SW 1271 (cell line): ENCODE measurements at regions not wholly inside any gene's neighbourhood (a gene's known extent, or its start where the extent isn't known, plus 50 kb on each side); places are given as distances from the start of the nearest gene placed in this dataset.

ENCODE experiments used
- DNase-seq, 2 experiments: peaks; one replicate each; lab custom pipeline; 2025; lab: John Stamatoyannopoulos, UW

GRCh38 chr11:130737866-130738431 lies 178.3 kb downstream of the SNX19 start:
- DNase-seq = no peak

- DNase-seq = no peak
Measured at GRCh38 chr11:130738611-130739010, 177.7 kb downstream of the SNX19 start.

GRCh38 chr11:130740819-130741218 lies 175.5 kb downstream of the SNX19 start:
- DNase-seq = no peak

GRCh38 chr11:130744794-130745193 lies 171.5 kb downstream of the SNX19 start:
- DNase-seq = no peak

- DNase-seq = no peak
Measured at GRCh38 chr11:130749216-130749615, 167.1 kb downstream of the SNX19 start.

- no peak for DNase-seq
Measured at GRCh38 chr11:130760515-130761125, 155.7 kb downstream of the SNX19 start.

GRCh38 chr11:130761560-130762220 lies 154.6 kb downstream of the SNX19 start:
- DNase-seq = no peak

- no peak for DNase-seq
Measured at GRCh38 chr11:130762638-130763037, 153.6 kb downstream of the SNX19 start.

- DNase-seq = no peak
Measured at GRCh38 chr11:130763087-130763980, 152.9 kb downstream of the SNX19 start.

GRCh38 chr11:130765406-130765805 lies 150.9 kb downstream of the SNX19 start:
- DNase-seq = no peak

GRCh38 chr11:130765951-130766649 lies 150.2 kb downstream of the SNX19 start:
- DNase-seq = no peak

GRCh38 chr11:130766650-130767565 lies 149.4 kb downstream of the SNX19 start:
- no peak for DNase-seq

GRCh38 chr11:130769782-130770535 lies 146.3 kb downstream of the SNX19 start:
- no peak for DNase-seq

- no peak for DNase-seq
Measured at GRCh38 chr11:130771708-130772107, 144.6 kb downstream of the SNX19 start.

GRCh38 chr11:130772266-130773227 lies 143.7 kb downstream of the SNX19 start:
- DNase-seq = peak; percentile 17 to 46

GRCh38 chr11:130773244-130773820 lies 142.9 kb downstream of the SNX19 start:
- DNase-seq = no peak

GRCh38 chr11:130774703-130775102 lies 141.6 kb downstream of the SNX19 start:
- DNase-seq = no peak

- no peak for DNase-seq
Measured at GRCh38 chr11:130775306-130776060, 140.8 kb downstream of the SNX19 start.
